WTC11 (cell line): ENCODE measurements at regions not wholly inside any gene's neighbourhood (a gene's known extent, or its start where the extent isn't known, plus 50 kb on each side); places are given as distances from the start of the nearest gene placed in this dataset.

Experiments
- ATAC-seq: fragments of 200-7000 bp; cut with Tn5 transposase; 2 replicates; pipeline ENCODE4 v1.10.0; 2021; ENCODE audit warnings: mild to moderate bottlenecking, moderate library complexity
- CTCF ChIA-PET: fragments of 300-600 bp; sonication (Branson Sonifier 250); formaldehyde crosslinking; loops from one replicate; lab custom pipeline; 2021; ENCODE audit warnings: antibody characterized with exemption; lab: Charles Lee
- POLR2A ChIA-PET: fragments of 350-600 bp; sonication (Branson Sonifier 250); formaldehyde crosslinking; loops from one replicate; lab custom pipeline; 2021; ENCODE audit warnings: antibody characterized with exemption; lab: Charles Lee
- DNase-seq: peaks from one replicate; pipeline ENCODE4 v3.0.0; 2021; ENCODE audit warnings: low spot score
- H3K27ac Mint-ChIP-seq: 2 replicates; pipeline ENCODE4 v1.8.0; 2021; ENCODE audit warnings: mixed read lengths
- H3K27me3 Mint-ChIP-seq: 2 replicates; pipeline ENCODE4 v1.8.0; 2021; ENCODE audit warnings: low read depth, mild to moderate bottlenecking, moderate library complexity, mixed read lengths
- H3K36me3 Mint-ChIP-seq: 2 replicates; pipeline ENCODE4 v1.8.0; 2021; ENCODE audit warnings: mixed read lengths
- H3K4me1 Mint-ChIP-seq: 2 replicates; pipeline ENCODE4 v1.8.0; 2022; ENCODE audit warnings: mixed read lengths
- H3K4me3 Mint-ChIP-seq: 2 replicates; pipeline ENCODE4 v1.8.0; 2021; ENCODE audit warnings: mild to moderate bottlenecking, moderate library complexity, mixed read lengths
- H3K9me3 Mint-ChIP-seq: 2 replicates; pipeline ENCODE4 v1.8.0; 2021; ENCODE audit warnings: mixed read lengths
- AFF4 ChIP-seq: sonication (generic); formaldehyde crosslinking; IDR thresholded peaks from 2 replicates; pipeline ENCODE4 v1.8.1; 2023; ENCODE audit warnings: mild to moderate bottlenecking, missing genetic modification reagents, borderline replicate concordance
- ATF1 ChIP-seq: sonication (generic); formaldehyde crosslinking; IDR thresholded peaks from 2 replicates; pipeline ENCODE4 v1.8.1; 2023; ENCODE audit warnings: mild to moderate bottlenecking, moderate library complexity, missing genetic modification reagents
- ATF3 ChIP-seq: sonication (generic); formaldehyde crosslinking; conservative IDR thresholded peaks from 2 replicates; pipeline ENCODE4 v1.8.1; 2022; ENCODE audit warnings: mild to moderate bottlenecking, missing genetic modification reagents
- CBFB ChIP-seq: sonication (generic); formaldehyde crosslinking; IDR thresholded peaks from 2 replicates; pipeline ENCODE4 v1.8.1; 2022; ENCODE audit warnings: mild to moderate bottlenecking, low read depth, missing genetic modification reagents
- FOXJ3 ChIP-seq: sonication (generic); formaldehyde crosslinking; IDR thresholded peaks from 2 replicates; pipeline ENCODE4 v1.9.0; 2021; ENCODE audit warnings: missing genetic modification reagents, mild to moderate bottlenecking, borderline replicate concordance
- FOXK1 ChIP-seq: sonication (generic); formaldehyde crosslinking; IDR thresholded peaks from 2 replicates; pipeline ENCODE4 v1.8.0; 2022; ENCODE audit warnings: mild to moderate bottlenecking, moderate library complexity, missing genetic modification reagents
- FOXP4 ChIP-seq: sonication (generic); formaldehyde crosslinking; IDR thresholded peaks from 2 replicates; pipeline ENCODE4 v1.8.0; 2022; ENCODE audit warnings: mild to moderate bottlenecking, missing genetic modification reagents
- GABPB1 ChIP-seq: sonication (generic); formaldehyde crosslinking; IDR thresholded peaks from 2 replicates; pipeline ENCODE4 v1.8.1; 2023; ENCODE audit warnings: mild to moderate bottlenecking, missing genetic modification reagents
- GTF2I ChIP-seq: fragments of 250-450 bp; sonication (Bioruptor Pico); conservative IDR thresholded peaks from 2 replicates; pipeline ENCODE4 v1.4.0; 2021; ENCODE audit warnings: mild to moderate bottlenecking
- MXD4 ChIP-seq: fragments of 250-450 bp; sonication (Bioruptor Pico); IDR thresholded peaks from 2 replicates; pipeline ENCODE4 v1.8.0; 2021; ENCODE audit warnings: mild to moderate bottlenecking, moderate library complexity, borderline replicate concordance
- NFE2L1 ChIP-seq: sonication (generic); formaldehyde crosslinking; IDR thresholded peaks from 2 replicates; pipeline ENCODE4 v1.8.1; 2023; ENCODE audit warnings: missing genetic modification reagents
- NR2C2 ChIP-seq: sonication (generic); formaldehyde crosslinking; IDR thresholded peaks from 2 replicates; pipeline ENCODE4 v1.8.0; 2022; ENCODE audit warnings: mild to moderate bottlenecking, missing genetic modification reagents
- OVOL2 ChIP-seq: fragments of 250-450 bp; sonication (Bioruptor Pico); IDR thresholded peaks from 2 replicates; pipeline ENCODE4 v1.9.0; 2021; ENCODE audit warnings: mild to moderate bottlenecking, borderline replicate concordance
- PRRX2 ChIP-seq: fragments of 250-450 bp; sonication (Bioruptor Pico); IDR thresholded peaks from 2 replicates; pipeline ENCODE4 v1.8.0; 2021; ENCODE audit warnings: mild to moderate bottlenecking
- SOX15 ChIP-seq: fragments of 250-450 bp; sonication (Bioruptor Pico); IDR thresholded peaks from 2 replicates; pipeline ENCODE4 v1.9.0; 2021; ENCODE audit warnings: mild to moderate bottlenecking
- ZBTB21 ChIP-seq: sonication (generic); formaldehyde crosslinking; IDR thresholded peaks from 2 replicates; pipeline ENCODE4 v1.8.1; 2023; ENCODE audit warnings: mild to moderate bottlenecking, missing genetic modification reagents, borderline replicate concordance
- ZNF121 ChIP-seq: sonication (generic); formaldehyde crosslinking; IDR thresholded peaks from 2 replicates; pipeline ENCODE4 v1.8.0; 2023; ENCODE audit warnings: missing genetic modification reagents
- ZNF138 ChIP-seq: sonication (generic); formaldehyde crosslinking; conservative IDR thresholded peaks from 2 replicates; pipeline ENCODE4 v1.8.1; 2022; ENCODE audit warnings: mild to moderate bottlenecking, moderate library complexity, missing genetic modification reagents
- ZNF263 ChIP-seq: sonication (generic); formaldehyde crosslinking; IDR thresholded peaks from 2 replicates; pipeline ENCODE4 v1.8.1; 2022; ENCODE audit warnings: low read depth, mild to moderate bottlenecking, moderate library complexity, missing genetic modification reagents
- ZNF396 ChIP-seq: fragments of 250-450 bp; sonication (Bioruptor Pico); IDR thresholded peaks from 2 replicates; pipeline ENCODE4 v1.8.0; 2021; ENCODE audit warnings: mild to moderate bottlenecking, moderate library complexity, borderline replicate concordance
- ZNF416 ChIP-seq: fragments of 250-450 bp; sonication (Bioruptor Pico); IDR thresholded peaks from 2 replicates; pipeline ENCODE4 v1.9.0; 2021; ENCODE audit warnings: mild to moderate bottlenecking, inconsistent platforms

GRCh38 chr12:30450872-30451271 lies 244.8 kb downstream of the IPO8 start:
- Mint-ChIP-seq H3K36me3 (peaks cover 14% of the 10 kb centered on the region), H3K4me1 (no peaks in the 10 kb centered on the region), H3K9me3 (peaks cover 39% of the 10 kb centered on the region)
- ChIA-PET CTCF (no interaction called here), POLR2A (no interaction called here)
- ATAC-seq, result no peak
- TF ChIP-seq FOXK1 (CRISPR knock-in tag) (no peak), AFF4 (CRISPR knock-in tag) (no peak), ZNF416 (CRISPR knock-in tag) (no peak), ATF3 (CRISPR knock-in tag) (no peak), ZNF138 (CRISPR knock-in tag) (no peak), ATF1 (CRISPR knock-in tag) (no peak), NFE2L1 (CRISPR knock-in tag) (no peak), FOXJ3 (CRISPR knock-in tag) (no peak), GTF2I (no peak), ZBTB21 (CRISPR knock-in tag) (no peak), CBFB (no peak), FOXP4 (CRISPR knock-in tag) (no peak), GABPB1 (CRISPR knock-in tag) (no peak), ZNF396 (no peak), MXD4 (no peak)
- TF ChIP-seq, all 79 proteins: peak for 0
- Mint-ChIP-seq H3K27ac (no peak overlapping the region), H3K4me3 (no peak overlapping the region), H3K27me3 (no peaks in the 10 kb centered on the region)
- DNase-seq, result no peak

GRCh38 chr12:30450226-30450625 lies 245.4 kb downstream of the IPO8 start:
- TF ChIP-seq SOX15 (CRISPR knock-in tag) (no peak), ZNF263 (no peak), PRRX2 (CRISPR knock-in tag) (no peak), ZNF121 (no peak), OVOL2 (no peak), NR2C2 (CRISPR knock-in tag) (no peak), ZNF138 (CRISPR knock-in tag) (no peak), ATF3 (CRISPR knock-in tag) (no peak), FOXJ3 (CRISPR knock-in tag) (no peak)
- Mint-ChIP-seq H3K27me3 (no peaks in the 10 kb centered on the region), H3K4me1 (no peaks in the 10 kb centered on the region), H3K9me3 (peaks cover 39% of the 10 kb centered on the region), H3K4me3 (no peak overlapping the region), H3K36me3 (peaks cover 14% of the 10 kb centered on the region), H3K27ac (no peak overlapping the region)
- ATAC-seq, result no peak
- ChIA-PET POLR2A (no interaction called here), CTCF (no interaction called here)
- no peak for DNase-seq
